HG02759 (cell line): ENCODE measurements at regions not wholly inside any gene's neighbourhood (a gene's known extent, or its start where the extent isn't known, plus 50 kb on each side); places are given as distances from the start of the nearest gene placed in this dataset.

ENCODE experiments used
- ATAC-seq: cut with Tn5 transposase; IDR thresholded peaks from one replicate; pipeline ENCODE4 v1.9.1; 2021; ENCODE audit warnings: mild to moderate bottlenecking, moderate library complexity; ENCODE audit not compliant: unreplicated experiment

DNA sequence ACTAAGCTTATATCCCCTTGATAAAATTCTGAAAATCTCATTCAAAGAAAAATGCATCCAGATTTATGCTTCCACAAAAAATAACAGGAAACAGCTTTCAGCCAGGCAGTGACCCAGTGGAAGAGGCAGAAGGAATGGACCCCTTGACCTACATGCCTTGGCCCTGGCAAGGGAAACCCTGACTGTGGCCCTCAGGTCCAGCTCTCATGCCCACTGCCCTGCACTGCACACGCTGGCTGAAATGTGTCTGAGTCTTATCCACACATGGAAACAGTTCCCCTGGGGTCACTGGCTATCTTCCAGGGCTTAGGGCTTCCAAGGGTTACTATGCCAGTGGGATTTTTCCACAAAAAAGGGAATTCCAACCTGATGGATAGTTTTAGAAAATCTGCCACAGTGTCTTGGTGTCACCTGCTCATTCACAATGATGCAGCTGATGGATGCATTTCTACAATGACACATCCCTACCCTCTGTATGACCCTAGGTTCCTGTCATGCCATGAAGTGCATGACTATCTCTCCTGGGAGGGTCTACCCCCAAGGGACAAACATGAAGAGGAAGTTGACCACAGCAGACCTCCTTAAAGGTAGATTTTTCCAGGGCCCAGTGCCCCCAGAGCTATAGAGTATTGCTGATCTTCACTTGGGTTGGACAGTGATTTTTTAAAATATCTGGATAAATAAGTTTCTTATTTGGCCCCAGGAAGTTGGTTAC, 121.9 kb upstream of the CD93 start:
- no peak for ATAC-seq

DNA sequence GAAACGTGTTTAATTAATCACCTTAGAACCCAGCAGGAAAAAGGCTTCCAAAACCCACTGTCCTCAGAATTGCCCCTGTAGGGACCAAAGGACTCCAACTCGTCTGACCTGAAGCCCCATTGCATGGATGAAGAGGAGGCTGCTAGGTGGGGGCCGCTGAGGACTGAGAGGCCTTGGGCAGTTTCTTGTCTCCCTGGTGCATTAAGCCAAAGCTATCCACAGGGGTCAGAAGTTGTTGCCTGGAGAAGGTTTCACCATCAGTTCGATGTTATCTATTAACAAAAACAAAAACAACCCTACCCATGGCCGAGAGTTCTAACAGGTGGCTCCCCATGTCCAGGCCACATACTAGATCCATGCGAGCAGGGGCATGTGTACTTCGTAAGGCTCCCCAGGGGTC, 120.9 kb upstream of the CD93 start:
- ATAC-seq = no peak

DNA sequence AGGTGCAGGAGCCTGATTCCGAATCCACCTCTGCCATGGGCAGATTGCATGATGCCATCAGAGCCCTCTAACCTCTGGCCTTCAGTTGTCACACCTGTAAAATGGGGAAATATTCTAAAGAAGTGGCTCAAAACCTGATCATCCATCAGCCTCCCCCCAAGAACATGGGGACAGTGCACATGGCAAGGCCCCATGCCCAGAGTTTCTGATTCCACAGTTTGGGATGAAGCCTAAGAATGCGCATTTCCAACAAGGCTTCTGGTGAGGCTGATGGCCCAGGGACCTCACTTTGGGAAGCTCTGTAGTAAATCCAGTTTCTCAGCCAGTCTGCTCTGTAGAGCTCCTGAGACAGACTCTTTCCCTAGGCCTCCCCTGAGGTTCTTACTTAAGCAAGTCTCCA, 119.9 kb upstream of the CD93 start:
- ATAC-seq = no peak

DNA sequence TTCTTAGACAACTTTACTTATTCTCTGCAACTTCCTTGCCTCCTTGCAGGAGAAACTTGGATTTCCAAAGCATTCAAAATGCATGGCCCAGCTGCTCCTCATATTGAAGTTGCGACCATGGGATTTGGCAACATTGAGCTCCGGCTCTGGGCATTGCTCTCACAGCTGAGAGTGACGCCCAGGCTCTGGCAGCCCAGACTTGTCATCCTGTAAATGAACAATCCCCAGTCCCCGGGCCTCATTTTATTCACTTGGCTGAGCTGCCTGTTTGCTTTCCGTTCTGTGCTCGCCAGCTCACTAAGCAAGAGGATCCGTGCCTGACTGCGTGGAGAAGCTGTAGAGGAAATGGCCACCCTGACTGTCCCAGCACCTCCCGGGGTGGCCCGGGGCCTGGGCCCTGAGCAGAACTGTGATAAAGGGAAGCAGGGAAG, 119.5 kb upstream of the CD93 start:
- no peak for ATAC-seq

DNA sequence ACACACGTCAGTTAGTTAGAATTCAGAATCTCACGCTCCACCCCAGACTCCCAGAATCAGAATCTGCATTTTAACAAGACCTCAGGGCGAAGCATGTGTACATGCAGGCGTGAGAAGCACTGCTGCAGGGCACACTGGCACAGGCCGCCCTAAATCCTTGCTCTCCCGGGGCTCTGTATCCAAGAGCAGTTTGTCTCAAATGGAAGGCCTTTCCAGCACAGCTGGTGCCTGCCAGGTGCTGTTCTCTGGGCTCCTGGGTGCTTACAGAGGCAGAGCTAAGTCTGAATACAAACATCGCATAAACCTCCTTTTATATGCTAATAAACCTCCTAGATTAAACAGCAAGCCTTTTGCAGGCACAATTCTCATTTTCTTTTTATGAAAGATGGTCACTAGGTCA, 119.1 kb upstream of the CD93 start:
- no peak for ATAC-seq

DNA sequence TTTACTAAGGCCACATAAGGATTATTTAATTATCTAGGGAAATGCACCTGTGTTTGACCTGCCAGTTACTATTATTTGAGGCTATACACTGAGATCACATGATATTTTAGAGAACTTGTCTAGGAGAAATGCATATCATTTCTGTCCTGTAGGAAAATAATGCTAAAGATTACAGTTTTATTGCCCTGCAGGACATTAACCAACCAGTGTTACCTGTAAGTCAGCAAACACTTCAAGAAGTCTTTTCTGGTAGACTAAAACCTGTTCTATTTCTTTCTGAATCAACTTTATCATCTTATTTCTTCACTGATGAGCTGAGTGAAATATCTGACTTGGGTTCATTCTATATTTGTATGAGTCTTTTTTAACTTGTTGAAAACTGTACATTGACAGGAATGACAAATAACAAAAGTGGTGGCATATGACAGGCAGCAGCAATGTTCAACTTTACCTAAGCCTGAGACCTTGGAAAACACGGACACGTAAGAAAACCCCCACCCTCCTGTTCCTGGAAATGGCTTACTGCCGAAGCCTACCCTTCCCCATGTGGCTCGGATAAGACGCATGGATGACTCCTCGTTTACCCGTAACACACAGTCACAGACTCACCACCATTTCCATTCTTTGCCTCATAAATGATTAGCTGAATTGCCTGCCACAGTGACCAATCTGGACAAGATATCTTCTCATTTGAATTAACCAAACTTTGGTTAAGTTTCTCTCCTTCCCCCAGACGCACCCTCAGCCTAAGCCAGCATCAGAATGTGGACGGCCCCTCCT, 118.0 kb upstream of the CD93 start:
- no peak for ATAC-seq

DNA sequence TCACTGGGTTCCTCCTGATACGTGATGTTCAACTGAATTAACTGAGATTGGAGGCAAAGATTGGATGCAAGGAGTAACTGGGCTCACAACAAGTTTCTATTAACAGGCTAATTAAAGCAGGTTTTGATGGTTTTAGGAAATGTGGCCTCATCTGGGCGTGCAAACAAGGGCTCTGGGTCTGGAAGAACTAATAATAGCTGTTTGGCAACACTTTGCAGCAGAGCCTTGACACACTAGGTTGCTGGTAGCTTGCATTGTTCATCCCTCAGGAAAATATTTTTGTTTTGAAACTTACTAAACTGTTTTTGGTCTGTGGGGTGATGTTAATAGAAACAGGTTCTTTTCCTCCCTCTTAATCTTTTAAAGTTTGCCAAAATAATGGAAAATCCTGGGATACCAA, 117.2 kb upstream of the CD93 start:
- no peak for ATAC-seq

DNA sequence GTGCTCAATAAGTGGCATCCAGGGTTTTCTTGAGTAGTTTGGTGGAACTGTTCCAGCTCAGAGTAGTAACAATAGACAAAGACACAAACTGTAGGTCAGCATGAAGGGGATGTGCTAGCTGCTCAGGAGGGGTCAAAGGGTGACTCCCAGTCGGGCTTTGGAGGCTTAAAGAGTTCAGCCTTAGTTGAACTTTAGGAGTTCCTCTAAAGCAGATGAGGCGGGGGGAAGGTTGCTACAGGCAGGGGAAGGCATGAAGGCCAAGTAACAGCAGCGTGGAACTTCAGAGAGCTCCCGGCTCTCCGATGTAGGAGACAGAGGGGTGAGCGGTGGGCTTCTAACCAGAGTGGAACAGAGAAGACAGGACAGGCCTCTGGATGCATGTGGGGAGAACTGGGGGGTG, 115.5 kb upstream of the CD93 start:
- no peak for ATAC-seq

DNA sequence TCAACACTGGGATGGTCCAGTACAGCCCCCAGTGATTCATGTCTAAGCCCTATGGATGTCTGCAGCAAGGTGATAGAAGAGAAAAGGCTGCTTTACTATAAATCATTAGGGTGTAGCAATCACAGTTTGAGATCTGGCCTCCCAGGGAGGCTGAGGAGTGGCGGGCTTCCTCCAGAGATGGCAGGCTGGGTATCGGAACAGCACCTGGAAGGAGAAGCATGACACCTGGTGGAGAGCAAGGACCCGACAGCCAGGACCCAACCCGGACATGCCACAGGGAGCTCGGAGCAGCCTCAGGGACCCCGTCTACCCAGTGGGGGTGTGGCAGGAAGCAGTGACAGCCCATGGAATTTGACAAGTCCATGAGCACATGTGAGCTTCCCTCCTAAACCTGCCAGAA, 114.8 kb upstream of the CD93 start:
- no peak for ATAC-seq

DNA sequence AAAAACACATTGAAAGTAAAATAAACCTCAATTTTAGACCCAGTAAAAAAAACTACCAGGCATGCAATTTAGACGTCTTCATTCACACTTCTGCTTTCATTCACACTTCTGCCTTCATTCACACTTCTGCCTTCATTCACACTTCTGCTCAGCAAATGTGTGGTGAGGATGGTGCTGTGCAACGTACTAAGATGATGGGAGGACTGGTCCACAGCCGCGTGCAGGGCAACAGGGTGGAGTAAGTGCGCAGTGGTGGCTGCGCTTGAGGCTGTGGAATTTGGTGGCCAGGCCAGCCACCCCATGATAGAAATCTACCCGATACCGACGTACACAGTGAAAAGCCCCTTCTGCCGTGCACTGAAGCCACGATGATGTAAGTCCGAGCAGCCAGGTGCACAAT, 114.3 kb upstream of the CD93 start:
- ATAC-seq = no peak

DNA sequence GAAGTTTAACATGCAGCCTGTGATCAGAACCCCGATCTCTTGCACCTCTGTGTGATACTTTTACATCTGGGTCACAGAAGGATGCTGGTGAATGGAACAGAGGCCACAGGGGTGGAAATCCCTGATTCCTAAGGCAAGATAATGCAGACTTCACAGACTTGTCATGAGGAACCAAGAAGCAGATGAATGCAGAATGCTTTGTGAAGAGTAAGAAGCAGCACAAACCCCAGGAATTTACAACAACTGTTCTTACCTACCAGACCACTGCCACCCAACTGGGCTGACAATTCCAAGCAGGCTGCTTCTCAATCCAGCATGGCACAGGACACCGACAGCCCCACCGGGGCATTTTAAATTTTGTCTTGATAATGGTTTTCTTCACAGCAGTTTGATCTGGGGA, 113.2 kb upstream of the CD93 start:
- ATAC-seq = no peak

DNA sequence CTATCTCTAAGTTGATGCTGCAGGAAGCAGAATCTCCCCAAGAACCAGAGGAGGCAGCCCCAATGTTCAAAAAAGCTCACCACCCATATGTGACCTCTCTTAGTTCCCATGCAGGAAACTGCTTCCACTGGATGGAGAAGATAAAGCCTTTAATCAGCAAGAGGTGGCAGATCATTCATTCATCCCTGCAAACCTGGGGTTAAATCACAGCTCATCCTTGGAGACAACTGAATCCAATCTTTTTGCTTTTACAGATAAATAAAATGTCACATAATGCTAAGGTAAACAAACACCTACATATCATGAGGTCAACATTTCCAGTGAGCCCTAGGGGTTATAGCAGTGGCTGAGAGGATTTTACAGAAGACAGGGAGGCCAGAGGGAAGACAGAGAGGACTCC, 112.7 kb upstream of the CD93 start:
- no peak for ATAC-seq

DNA sequence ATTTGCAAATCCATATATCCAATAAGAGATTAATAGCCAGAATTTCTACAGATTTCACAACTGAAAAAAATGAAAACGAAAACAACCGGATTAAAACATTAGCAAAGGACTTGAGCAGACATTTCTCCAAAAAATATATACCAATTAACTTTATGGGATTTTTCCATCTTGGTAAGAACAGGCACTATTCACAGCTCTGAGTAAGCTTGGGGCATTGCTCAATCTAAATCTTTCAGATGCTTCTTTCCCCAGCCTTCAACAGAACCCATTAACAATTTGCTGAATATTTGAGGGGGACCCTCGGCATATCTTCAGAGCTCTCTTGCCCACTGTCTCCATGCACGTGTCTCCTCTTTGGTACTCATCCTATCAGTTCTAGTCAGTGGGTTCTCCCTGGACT, 111.7 kb upstream of the CD93 start:
- no peak for ATAC-seq

DNA sequence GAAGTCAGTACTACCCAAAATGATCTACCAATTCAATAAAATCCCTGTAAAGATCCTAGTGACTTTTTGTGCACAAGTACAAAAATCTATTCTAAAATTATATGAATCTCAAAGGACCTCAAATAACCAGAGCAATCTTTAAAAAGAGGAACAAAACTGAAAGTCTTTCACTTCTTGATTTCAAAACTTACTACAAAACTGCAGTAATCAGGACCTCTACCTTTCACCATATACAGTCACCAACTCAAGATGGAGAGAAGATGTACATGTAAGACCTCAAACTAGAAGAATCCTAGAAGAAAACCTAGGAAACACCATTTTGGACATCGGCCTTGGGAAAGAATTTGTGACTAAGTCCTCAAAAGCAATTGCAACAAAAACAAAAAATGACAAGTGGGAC, 109.5 kb upstream of the CD93 start:
- no peak for ATAC-seq

DNA sequence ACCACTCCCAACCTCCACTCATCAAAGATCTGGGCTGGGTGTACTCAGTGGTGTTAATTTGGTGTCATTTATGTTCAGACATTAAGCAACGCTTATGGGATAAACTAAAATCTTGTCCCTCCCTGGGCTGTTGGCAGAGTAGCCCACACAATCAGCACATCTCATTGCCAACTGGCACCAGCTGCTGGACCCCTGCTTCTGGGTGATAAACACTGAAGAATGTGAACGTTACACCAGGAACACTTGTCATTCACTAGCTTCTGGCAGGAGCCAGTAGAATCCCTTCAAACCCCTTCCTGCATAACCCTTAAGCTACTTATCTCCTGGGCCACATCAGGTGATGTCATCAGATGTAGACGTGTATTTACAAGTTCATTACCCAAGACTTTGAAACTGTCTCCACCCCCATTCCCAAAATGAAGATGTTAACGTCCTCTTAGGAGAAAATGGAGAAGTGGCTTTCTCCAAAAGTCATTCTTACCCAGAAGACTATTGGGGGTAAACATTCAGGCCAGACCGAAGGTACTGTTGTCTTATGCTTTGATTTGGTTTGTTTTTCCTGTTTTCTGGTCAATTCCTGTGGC, 107.8 kb upstream of the CD93 start:
- no peak for ATAC-seq

DNA sequence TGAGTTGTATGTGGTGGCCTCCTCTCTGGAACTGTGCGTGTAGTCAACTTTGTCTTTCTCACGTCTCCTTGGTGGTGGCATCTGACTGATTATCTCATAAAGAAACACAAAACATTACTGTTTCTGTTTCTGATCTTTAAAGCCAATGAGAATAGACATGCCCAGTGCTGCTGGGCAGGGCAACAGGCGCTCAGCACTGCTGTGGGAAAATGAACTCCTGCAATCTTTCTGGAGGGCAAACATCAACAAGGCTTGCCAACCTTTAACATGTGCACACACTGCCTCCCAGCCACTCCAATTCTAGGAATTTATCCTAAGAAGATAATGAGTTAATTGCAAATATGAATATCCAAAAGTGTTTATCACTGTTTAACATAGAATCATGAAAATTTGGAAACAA, 106.3 kb upstream of the CD93 start:
- ATAC-seq = no peak

DNA sequence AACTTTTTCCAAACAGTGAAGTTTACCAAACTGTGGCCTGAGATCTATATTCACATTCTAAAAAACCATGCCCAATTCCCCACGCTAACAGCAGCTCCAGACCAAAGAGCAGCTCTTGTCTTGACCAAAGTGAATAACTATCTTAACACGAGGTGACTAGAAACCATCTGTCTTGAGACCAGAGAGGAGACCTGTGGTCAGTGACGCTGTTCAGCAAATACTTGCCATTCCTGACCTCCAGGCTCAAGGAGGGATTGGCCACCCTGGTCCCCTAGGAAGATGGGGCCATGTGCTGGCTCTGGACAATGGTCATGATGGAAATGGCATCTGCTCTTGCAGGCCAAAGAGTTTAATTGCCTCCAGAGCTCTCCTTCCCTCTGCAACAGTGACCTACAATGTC, 104.4 kb upstream of the CD93 start:
- ATAC-seq = no peak

DNA sequence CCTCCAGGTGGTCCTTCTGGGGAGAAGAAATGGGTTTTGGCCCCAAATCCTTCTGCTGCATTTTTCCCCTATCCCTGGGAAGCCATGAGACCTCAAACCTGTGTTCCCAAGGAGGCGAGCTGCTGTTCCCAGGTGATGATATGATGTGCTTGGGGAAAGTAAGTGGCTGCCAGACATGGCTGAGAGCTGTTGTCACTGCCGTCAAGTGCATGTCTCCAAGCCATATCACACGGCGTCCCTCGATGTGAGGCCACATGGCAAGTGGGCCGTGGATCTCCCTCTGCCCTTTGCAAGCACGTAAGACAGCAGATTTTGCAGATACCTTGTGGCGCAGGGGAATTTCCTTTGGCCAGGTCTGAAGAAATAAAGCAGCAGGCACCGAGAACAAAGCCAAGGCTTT, 103.7 kb upstream of the CD93 start:
- no peak for ATAC-seq

DNA sequence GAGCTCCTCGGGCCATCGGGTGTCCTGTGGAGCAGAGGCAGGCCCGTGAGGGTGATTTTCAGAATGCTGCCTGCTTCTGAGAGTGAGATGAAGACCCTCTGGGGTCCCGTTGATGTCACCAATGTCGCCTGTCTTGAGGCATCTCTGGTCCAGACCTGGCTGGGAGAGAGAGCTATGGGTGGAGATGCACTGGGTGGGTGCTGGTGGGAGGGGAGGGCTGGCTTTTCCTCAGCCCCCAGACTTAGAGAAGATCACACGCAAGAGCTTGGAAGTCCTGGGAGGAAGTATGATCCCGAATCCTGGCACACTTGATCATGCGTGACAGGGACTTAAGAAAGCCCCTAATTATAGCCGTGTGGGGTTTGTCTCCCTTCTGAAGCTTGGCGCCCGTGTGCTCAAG, 103.2 kb upstream of the CD93 start:
- no peak for ATAC-seq

DNA sequence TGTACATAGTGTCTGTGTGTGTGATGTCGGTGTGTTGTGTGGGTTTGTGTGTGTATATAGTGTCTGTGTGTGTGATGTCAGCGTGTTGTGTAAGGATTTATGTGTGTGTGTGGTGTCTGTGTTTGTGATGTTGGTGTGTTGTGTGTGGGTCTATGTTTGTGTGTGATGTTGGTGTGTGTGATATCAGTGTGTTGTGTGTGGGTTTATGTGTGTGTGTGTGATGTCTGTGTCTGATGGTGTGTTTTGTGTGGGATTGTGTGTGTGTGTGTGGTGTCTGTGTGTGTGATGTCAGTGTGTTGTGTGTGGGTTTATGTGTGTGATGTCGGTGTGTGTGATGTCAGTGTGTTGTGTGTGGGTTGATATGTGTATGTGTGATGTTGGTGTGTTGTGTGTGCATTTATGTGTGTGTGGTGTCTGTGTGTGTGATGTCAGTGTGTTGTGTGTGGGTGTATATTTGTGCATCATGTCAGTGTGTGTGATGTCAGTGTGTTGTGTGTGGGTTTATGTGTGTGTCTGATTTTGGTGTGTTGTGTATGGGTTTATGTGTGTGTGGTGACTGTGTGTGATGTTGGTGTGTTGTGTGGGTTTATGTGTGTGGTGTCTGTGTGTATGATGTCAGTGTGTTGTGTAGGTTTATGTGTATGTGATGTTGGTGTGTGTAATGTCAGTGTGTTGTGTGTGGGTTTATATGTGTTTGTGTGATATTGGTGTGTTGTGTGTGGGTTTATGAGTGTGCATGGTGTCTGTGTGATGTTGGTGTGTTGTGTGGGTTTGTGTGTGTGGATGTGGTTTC, 102.4 kb upstream of the CD93 start:
- no peak for ATAC-seq

DNA sequence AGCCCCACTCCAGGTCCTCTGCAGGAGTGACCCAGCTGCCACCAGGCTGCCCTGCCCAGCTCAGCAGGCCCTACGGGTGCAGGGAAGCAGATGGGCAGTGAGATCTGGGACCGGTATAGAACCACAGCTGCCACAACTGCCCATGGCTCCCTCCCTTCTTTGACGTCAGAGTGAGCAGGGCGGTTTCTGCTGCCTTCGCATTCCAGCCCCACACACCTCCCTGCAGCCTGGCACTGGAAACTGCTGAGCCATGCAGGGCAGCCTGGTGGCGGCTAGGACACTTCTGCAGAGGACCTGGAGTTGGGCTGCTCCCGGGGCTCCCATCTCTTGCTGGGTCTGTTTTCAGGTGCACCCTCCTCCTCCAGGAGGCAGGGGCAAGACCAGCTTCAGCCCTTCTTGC, 101.6 kb upstream of the CD93 start:
- no peak for ATAC-seq

DNA sequence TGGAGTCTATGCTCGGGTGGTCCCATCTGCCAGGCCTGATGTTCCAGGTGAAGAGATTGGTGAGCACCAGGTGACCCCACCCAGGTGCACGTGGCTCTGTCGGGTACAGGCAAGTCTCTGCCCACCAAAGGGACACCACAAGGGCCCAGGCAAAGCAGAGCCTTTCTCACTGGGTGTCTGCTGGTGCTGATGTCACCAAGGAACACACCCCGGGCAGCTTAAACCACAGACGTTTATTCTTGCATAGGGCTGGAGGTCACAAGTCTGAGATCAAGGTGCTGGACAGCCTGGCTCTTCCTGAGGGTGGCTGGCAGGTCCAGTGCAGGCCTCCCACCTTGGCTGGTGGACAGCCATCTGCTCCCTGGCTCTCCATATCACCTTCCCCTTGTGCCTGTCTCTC, 100.7 kb upstream of the CD93 start:
- no peak for ATAC-seq
